Activated T-cell treated with anti-CD3 and anti-CD28 coated beads, Interleukin-2, amount 50 U/mL, for 24 hours (primary cell): ENCODE measurements at regions not wholly inside any gene's neighbourhood (a gene's known extent, or its start where the extent isn't known, plus 50 kb on each side); places are given as distances from the start of the nearest gene placed in this dataset.
"Not testable (repeated sequence)": the region's sequence is repeated elsewhere in the genome, so short reads cannot be mapped to it uniquely, and the experiment has no call there.

Experiments
- DNase-seq: peaks from one replicate; pipeline ENCODE4 v3.0.0-alpha.2; 2020
- H3K27ac Mint-ChIP-seq: 2 replicates; pipeline ENCODE4 v1.8.0; 2020; ENCODE audit warnings: mild to moderate bottlenecking, mixed read lengths
- H3K27me3 Mint-ChIP-seq: 2 replicates; pipeline ENCODE4 v1.8.0; 2020; ENCODE audit warnings: mixed read lengths
- H3K36me3 Mint-ChIP-seq: 2 replicates; pipeline ENCODE4 v1.8.0; 2020; ENCODE audit warnings: low read depth, mixed read lengths
- H3K4me1 Mint-ChIP-seq: 2 replicates; pipeline ENCODE4 v1.8.0; 2020; ENCODE audit warnings: low read depth, mixed read lengths
- H3K4me3 Mint-ChIP-seq: 2 replicates; pipeline ENCODE4 v1.8.0; 2020; ENCODE audit warnings: mild to moderate bottlenecking, moderate library complexity, mixed read lengths
- H3K9me3 Mint-ChIP-seq: 2 replicates; pipeline ENCODE4 v1.8.0; 2020; ENCODE audit warnings: mixed read lengths

DNA sequence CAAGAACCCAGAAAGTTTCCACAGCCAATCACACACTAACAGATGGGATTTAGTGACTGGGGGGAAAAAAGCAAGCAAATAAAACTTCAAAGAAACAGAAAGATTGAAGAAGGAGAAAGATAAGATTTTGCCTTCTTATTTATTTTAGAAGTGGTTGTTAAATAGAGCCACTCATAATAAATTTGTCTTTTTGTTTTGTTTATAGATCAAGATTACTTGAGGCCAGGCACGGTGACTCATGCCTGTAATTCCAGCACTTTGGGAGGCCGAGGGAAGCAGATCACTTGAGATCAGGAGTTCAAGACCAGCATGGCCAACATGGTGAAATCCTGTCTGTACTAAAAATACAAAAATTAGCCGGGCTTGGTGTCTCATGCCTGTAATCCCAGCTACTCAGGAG is 94.9 kb upstream of the RANBP3L start:
- DNase-seq: no peak
- no peak overlapping the region for H3K27ac Mint-ChIP-seq
- peaks cover 13% of the 10 kb centered on the region for H3K27me3 Mint-ChIP-seq

DNA sequence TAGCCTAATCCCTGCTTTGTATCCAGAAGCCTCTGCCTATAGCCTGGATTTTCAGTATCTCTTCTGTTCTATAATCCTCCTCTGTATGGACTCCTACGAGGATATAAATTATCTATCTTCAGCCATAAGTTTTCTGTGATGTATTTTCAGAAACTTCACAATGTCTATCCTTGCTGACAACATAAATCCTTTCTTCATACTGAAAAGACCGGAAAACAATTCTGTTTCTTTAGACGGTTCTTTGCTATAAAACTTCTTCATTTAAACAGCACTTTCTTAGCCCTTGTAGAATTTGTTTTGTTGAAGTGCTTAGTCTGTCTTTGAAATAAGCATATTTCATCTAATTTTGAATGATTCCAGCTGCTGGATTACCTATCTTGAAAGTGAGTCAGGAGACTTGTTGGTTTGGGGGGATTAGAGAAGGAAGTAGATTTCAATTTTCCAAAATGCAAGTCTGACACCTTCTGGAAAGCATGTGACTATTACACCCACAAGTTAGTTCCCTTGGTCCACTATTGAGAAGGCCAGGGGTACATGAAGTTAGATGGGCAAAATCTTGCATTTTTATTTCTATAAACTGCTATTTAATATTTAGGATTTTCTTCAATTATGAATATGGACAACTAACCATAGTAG is 96.3 kb upstream of the RANBP3L start:
- Mint-ChIP-seq H3K27me3 (peaks cover 18% of the 10 kb centered on the region), H3K36me3 (no peaks in the 10 kb centered on the region), H3K4me3 (no peak overlapping the region), H3K4me1 (no peaks in the 10 kb centered on the region), H3K27ac (no peak overlapping the region), H3K9me3 (no peaks in the 10 kb centered on the region)
- DNase-seq: no peak

More for the DNA sequence above, 94.9 kb upstream of the RANBP3L start:
- H3K36me3 Mint-ChIP-seq: no peaks in the 10 kb centered on the region
- H3K4me1 Mint-ChIP-seq: no peaks in the 10 kb centered on the region
- H3K4me3 Mint-ChIP-seq: no peak overlapping the region
- no peaks in the 10 kb centered on the region for H3K9me3 Mint-ChIP-seq

GRCh38 chr5:36402512-36402906 is 100.8 kb upstream of the RANBP3L start:
- Mint-ChIP-seq H3K4me1 (no peaks in the 10 kb centered on the region), H3K9me3 (no peaks in the 10 kb centered on the region), H3K27me3 (peaks cover 16% of the 10 kb centered on the region), H3K27ac (no peak overlapping the region), H3K4me3 (no peak overlapping the region), H3K36me3 (no peaks in the 10 kb centered on the region)
- DNase-seq: no peak

- Mint-ChIP-seq H3K27ac (no peak overlapping the region), H3K9me3 (no peaks in the 10 kb centered on the region), H3K4me1 (no peaks in the 10 kb centered on the region), H3K4me3 (no peak overlapping the region), H3K36me3 (no peaks in the 10 kb centered on the region), H3K27me3 (peaks cover 19% of the 10 kb centered on the region)
- DNase-seq: no peak
Measured at GRCh38 chr5:36403632-36404311, 102.1 kb upstream of the RANBP3L start.

DNA sequence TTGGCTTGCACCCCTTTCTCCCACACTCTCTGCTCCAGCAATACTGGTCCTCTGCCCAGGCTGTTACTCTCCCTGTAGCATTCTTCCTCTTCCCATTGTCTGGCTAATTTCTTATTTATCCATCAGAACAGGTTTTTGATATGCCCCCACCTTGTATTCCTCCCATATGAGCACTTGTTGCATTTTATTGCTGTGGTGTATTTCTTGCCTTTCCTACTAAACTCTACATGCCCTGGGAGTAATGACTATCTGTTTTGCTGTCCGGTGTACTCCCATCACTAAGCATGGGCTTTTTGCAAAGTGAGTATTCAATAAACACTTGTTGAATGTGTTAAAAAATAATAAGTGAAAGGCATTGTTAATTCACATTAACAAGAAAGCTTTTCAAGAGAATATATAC is 104.3 kb upstream of the RANBP3L start:
- Mint-ChIP-seq H3K36me3 (no peaks in the 10 kb centered on the region), H3K4me1 (no peaks in the 10 kb centered on the region), H3K27ac (no peak overlapping the region), H3K4me3 (no peak overlapping the region), H3K27me3 (peaks cover 15% of the 10 kb centered on the region), H3K9me3 (peaks cover 2% of the 10 kb centered on the region)
- DNase-seq: no peak

DNA sequence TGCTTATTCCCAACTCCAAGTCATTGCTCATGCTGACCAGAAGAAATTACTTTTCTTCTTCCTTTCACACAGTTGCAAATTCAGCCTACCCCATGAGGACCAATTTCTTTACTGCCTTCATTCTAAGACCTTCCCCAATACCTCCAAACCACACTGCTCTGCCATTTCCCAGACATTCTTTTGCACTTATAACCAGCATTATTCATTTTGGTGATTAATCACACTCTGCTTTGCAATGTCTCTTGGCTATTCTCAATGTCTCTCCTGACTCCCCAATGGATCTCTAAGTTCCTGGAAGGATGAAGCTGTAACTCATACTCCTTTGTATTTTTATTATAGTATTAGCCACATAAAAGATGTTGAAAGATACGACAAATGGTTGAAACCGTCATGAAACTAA is 105.7 kb upstream of the RANBP3L start:
- H3K4me1 Mint-ChIP-seq: no peaks in the 10 kb centered on the region
- peaks cover 21% of the 10 kb centered on the region for H3K27me3 Mint-ChIP-seq
- peaks cover 2% of the 10 kb centered on the region for H3K9me3 Mint-ChIP-seq
- no peaks in the 10 kb centered on the region for H3K36me3 Mint-ChIP-seq
- H3K27ac Mint-ChIP-seq: no peak overlapping the region
- no peak overlapping the region for H3K4me3 Mint-ChIP-seq
- DNase-seq: no peak

DNA sequence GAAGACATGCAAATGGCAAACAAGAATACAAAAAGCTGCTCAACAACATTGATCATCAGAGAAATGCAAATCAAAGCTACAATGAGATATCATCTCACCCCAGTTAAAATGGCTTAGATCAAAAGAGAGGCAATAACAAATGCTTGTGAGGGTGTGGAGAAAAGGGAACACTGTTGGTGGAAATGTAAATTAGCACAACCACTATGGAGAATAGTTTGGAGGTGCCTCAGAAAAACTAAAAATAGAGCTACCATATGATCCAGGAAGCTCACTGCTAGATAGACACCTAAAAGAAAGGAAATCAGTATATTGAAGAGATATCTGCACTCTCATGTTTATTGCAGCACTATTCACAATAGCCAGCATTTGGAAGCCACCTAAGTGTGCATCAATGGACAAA is 108.0 kb upstream of the RANBP3L start:
- not testable (repeated sequence) for H3K9me3 Mint-ChIP-seq, H3K4me3 Mint-ChIP-seq, H3K4me1 Mint-ChIP-seq, DNase-seq, H3K27ac Mint-ChIP-seq, H3K36me3 Mint-ChIP-seq
- H3K27me3 Mint-ChIP-seq: peaks cover 15% of the 10 kb centered on the region

GRCh38 chr5:36410672-36411071 is 109.0 kb upstream of the RANBP3L start:
- H3K27ac Mint-ChIP-seq: not testable (repeated sequence)
- H3K27me3 Mint-ChIP-seq: peaks cover 15% of the 10 kb centered on the region

DNA sequence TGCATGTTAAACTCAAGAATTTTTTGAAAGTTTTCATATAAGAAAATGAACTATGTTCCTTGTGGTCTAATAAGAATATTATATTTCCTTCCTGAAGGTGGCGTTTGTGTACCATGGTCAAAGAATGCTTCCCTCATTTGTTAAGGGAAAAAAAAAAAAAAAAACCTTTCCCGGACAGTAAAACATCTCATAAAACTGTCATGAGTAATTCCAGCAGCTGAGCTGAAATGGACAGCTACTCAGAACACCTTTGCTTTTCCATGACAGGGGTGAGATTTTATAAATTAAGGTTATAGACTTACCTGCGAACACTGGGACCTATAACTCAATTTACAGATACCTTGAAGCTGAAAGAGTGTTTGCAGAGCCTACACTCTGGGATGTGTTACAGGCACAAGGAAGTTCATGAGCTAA is 113.2 kb upstream of the RANBP3L start:
- H3K4me1 Mint-ChIP-seq: peaks cover 9% of the 10 kb centered on the region
- no peaks in the 10 kb centered on the region for H3K36me3 Mint-ChIP-seq
- no peak for DNase-seq
- peaks cover 2% of the 10 kb centered on the region for H3K9me3 Mint-ChIP-seq
- H3K27ac Mint-ChIP-seq: no peak overlapping the region
- peaks cover 8% of the 10 kb centered on the region for H3K27me3 Mint-ChIP-seq
- no peak overlapping the region for H3K4me3 Mint-ChIP-seq

More at GRCh38 chr5:36410672-36411071, 109.0 kb upstream of the RANBP3L start:
- not testable (repeated sequence) for DNase-seq, H3K4me1 Mint-ChIP-seq, H3K4me3 Mint-ChIP-seq, H3K9me3 Mint-ChIP-seq, H3K36me3 Mint-ChIP-seq

DNA sequence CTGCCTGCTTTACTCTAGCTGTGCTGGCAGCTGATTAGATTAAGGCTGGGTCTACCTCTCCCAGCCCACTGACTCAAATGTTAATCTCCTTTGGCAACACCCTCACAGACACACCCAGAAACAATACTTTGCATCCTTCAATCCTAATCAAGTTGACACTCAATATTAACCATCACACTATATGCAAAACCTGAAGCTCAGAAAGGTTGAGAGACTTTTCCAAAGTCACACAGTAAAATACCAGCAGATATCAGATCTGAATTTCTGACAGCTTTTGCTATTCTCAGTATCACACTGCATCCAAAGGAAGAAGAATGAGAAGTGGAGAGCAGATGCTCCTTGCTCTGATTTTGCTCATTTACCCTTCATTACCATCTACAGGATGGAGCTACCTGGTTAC is 114.9 kb upstream of the RANBP3L start:
- H3K36me3 Mint-ChIP-seq: no peaks in the 10 kb centered on the region
- no peaks in the 10 kb centered on the region for H3K9me3 Mint-ChIP-seq
- DNase-seq: no peak
- H3K4me1 Mint-ChIP-seq: peaks cover 9% of the 10 kb centered on the region
- peaks cover 2% of the 10 kb centered on the region for H3K27me3 Mint-ChIP-seq
- no peak overlapping the region for H3K27ac Mint-ChIP-seq
- H3K4me3 Mint-ChIP-seq: no peak overlapping the region

DNA sequence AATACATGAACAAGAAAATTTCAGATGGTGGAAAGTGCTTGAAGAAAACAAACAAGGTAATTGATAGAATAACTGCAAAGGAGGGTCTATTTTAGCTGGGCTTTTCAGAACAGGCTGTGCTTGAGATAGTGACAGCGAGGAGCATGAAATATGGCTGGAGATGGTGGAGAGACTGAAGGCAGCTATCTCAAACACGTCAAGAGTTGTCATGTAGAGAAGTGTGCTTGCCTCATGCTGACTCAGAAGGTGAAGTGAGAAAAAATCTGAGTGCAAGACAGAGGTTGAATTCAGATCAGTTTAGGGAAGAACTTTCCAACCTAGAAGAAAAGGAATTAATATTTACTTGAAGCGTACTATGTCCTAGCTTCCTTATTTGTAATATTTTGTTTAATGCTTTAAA is 115.5 kb upstream of the RANBP3L start:
- Mint-ChIP-seq H3K27ac (no peak overlapping the region), H3K27me3 (no peaks in the 10 kb centered on the region), H3K9me3 (no peaks in the 10 kb centered on the region), H3K4me1 (peaks cover 9% of the 10 kb centered on the region), H3K4me3 (no peak overlapping the region), H3K36me3 (no peaks in the 10 kb centered on the region)
- DNase-seq: no peak

DNA sequence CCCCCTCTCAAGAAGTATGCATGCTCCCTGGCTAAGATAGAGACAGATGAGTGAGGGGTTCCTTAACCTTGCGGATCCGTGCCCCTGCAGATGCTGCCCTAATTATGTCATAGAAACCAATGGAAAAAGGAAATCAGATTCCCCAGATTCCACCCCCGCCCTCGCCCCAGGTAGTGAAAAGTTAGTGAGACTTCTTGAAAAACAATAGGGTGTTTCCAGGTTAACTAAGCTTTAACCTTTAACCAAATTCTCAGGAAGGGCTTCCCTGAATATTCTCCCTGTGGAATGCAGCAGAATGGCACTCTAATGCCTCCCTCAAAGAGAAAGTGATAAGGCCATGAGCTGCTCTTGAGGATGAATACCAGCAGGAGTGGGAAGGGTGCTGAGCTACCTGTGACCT is 116.0 kb upstream of the RANBP3L start:
- H3K36me3 Mint-ChIP-seq: no peaks in the 10 kb centered on the region
- DNase-seq: no peak

GRCh38 chr5:36418152-36418979 is 116.7 kb upstream of the RANBP3L start:
- Mint-ChIP-seq H3K36me3 (no peaks in the 10 kb centered on the region), H3K27me3 (no peaks in the 10 kb centered on the region), H3K4me3 (no peak overlapping the region), H3K9me3 (no peaks in the 10 kb centered on the region), H3K27ac (no peak overlapping the region), H3K4me1 (peaks cover 9% of the 10 kb centered on the region)
- no peak for DNase-seq

More for the DNA sequence above, 116.0 kb upstream of the RANBP3L start:
- Mint-ChIP-seq H3K4me1 (peaks cover 9% of the 10 kb centered on the region), H3K27ac (no peak overlapping the region), H3K9me3 (no peaks in the 10 kb centered on the region), H3K27me3 (no peaks in the 10 kb centered on the region), H3K4me3 (no peak overlapping the region)

GRCh38 chr5:36421256-36421655 is 119.6 kb upstream of the RANBP3L start:
- no peaks in the 10 kb centered on the region for H3K27me3 Mint-ChIP-seq
- no peak overlapping the region for H3K27ac Mint-ChIP-seq
- no peaks in the 10 kb centered on the region for H3K9me3 Mint-ChIP-seq
- H3K36me3 Mint-ChIP-seq: no peaks in the 10 kb centered on the region
- H3K4me3 Mint-ChIP-seq: no peak overlapping the region
- no peak for DNase-seq
- H3K4me1 Mint-ChIP-seq: peaks cover 11% of the 10 kb centered on the region

GRCh38 chr5:36422952-36423351 is 121.2 kb upstream of the RANBP3L start:
- Mint-ChIP-seq H3K27ac (no peak overlapping the region), H3K4me3 (no peak overlapping the region), H3K36me3 (no peaks in the 10 kb centered on the region), H3K9me3 (no peaks in the 10 kb centered on the region), H3K4me1 (peaks cover 11% of the 10 kb centered on the region), H3K27me3 (no peaks in the 10 kb centered on the region)
- DNase-seq: no peak
